ENCODE measurements at regions not wholly inside any gene's neighbourhood (a gene's known extent, or its start where the extent isn't known, plus 50 kb on each side); places are given as distances from the start of the nearest gene placed in this dataset.
A peak's percentile ranks its signal among the peaks of the same experiment; 100 is the strongest.

GRCh38 chr6:147709396-147710272 lies 201.1 kb downstream of the SAMD5 start:
- Histone ChIP-seq H3K27me3 (replicated peaks) (no peaks in the 10 kb centered on the region), H3K36me3 (replicated peaks) (no peaks in the 10 kb centered on the region), H3K27ac (no peak overlapping the region), H3K4me3 (ENCODE audit: low read depth, low read length) (no peak overlapping the region)
- in situ Hi-C loops (cut with HindIII; ENCODE audit: low pct_ligation_motif_present, low sequenced_read_pairs) = no loop called here
- no peak for TF ChIP-seq CTCF (IDR thresholded peaks at IDR 0.05; ENCODE audit: low read depth, low read length, missing control alignments)
- DNase-seq = no peak

GRCh38 chr6:147710890-147711289 lies 202.4 kb downstream of the SAMD5 start:
- H3K27me3 ChIP-seq (replicated peaks) = no peaks in the 10 kb centered on the region
- no peak for DNase-seq
- H3K36me3 ChIP-seq (replicated peaks) = no peaks in the 10 kb centered on the region
- no peak overlapping the region for H3K27ac ChIP-seq
- in situ Hi-C loops (cut with HindIII; ENCODE audit: low pct_ligation_motif_present, low sequenced_read_pairs) = no loop called here
- no peak for TF ChIP-seq CTCF (IDR thresholded peaks at IDR 0.05; ENCODE audit: low read depth, low read length, missing control alignments)
- no peak overlapping the region for H3K4me3 ChIP-seq (ENCODE audit: low read depth, low read length)

GRCh38 chr6:147711476-147711875 lies 203.0 kb downstream of the SAMD5 start:
- Histone ChIP-seq H3K36me3 (replicated peaks) (no peaks in the 10 kb centered on the region), H3K27ac (no peak overlapping the region), H3K27me3 (replicated peaks) (no peaks in the 10 kb centered on the region), H3K4me3 (ENCODE audit: low read depth, low read length) (no peak overlapping the region)
- no peak for DNase-seq
- in situ Hi-C loops (cut with HindIII; ENCODE audit: low pct_ligation_motif_present, low sequenced_read_pairs) = no loop called here
- TF ChIP-seq CTCF (IDR thresholded peaks at IDR 0.05; ENCODE audit: low read depth, low read length, missing control alignments) = no peak

- Histone ChIP-seq H3K27me3 (replicated peaks) (no peaks in the 10 kb centered on the region), H3K36me3 (replicated peaks) (no peaks in the 10 kb centered on the region), H3K4me3 (ENCODE audit: low read depth, low read length) (no peak overlapping the region), H3K27ac (no peak overlapping the region)
- DNase-seq = peak; percentile 41
- no peak for TF ChIP-seq CTCF (IDR thresholded peaks at IDR 0.05; ENCODE audit: low read depth, low read length, missing control alignments)
- in situ Hi-C loops (cut with HindIII; ENCODE audit: low pct_ligation_motif_present, low sequenced_read_pairs) = no loop called here
Measured at GRCh38 chr6:147712841-147713240, 204.4 kb downstream of the SAMD5 start.

GRCh38 chr6:147715035-147715434 lies 206.5 kb downstream of the SAMD5 start:
- Histone ChIP-seq H3K4me3 (ENCODE audit: low read depth, low read length) (no peak overlapping the region), H3K27me3 (replicated peaks) (no peaks in the 10 kb centered on the region), H3K36me3 (replicated peaks) (no peaks in the 10 kb centered on the region), H3K27ac (no peak overlapping the region)
- TF ChIP-seq CTCF (IDR thresholded peaks at IDR 0.05; ENCODE audit: low read depth, low read length, missing control alignments) = no peak
- DNase-seq = no peak
- in situ Hi-C loops (cut with HindIII; ENCODE audit: low pct_ligation_motif_present, low sequenced_read_pairs) = no loop called here

- no peak for DNase-seq
Measured at GRCh38 chr6:147716434-147716833, 207.9 kb downstream of the SAMD5 start.

More at GRCh38 chr6:147716434-147716833, 207.9 kb downstream of the SAMD5 start:
- no peak overlapping the region for H3K4me3 ChIP-seq (ENCODE audit: low read depth, low read length)
- no peak for TF ChIP-seq CTCF (IDR thresholded peaks at IDR 0.05; ENCODE audit: low read depth, low read length, missing control alignments)
- no peak overlapping the region for H3K27ac ChIP-seq
- H3K27me3 ChIP-seq (replicated peaks) = no peaks in the 10 kb centered on the region
- in situ Hi-C loops (cut with HindIII; ENCODE audit: low pct_ligation_motif_present, low sequenced_read_pairs) = no loop called here
- no peaks in the 10 kb centered on the region for H3K36me3 ChIP-seq (replicated peaks)

Data from brain microvascular endothelial cell (primary cell).